Right lobe of liver (tissue), 4 donors: ENCODE measurements at regions not wholly inside any gene's neighbourhood (a gene's known extent, or its start where the extent isn't known, plus 50 kb on each side); places are given as distances from the start of the nearest gene placed in this dataset.

Source experiments
- POLR2A ChIP-seq: fragments of 450-650 bp; IDR thresholded peaks from one replicate; pipeline ENCODE4 v1.6.1; 2017; ENCODE audit warnings: antibody characterized with exemption, mild to moderate bottlenecking
- TF ChIP-seq, protein P1 (sequence below), 4 donors: fragments of 200-600 bp in 3 of 4; fragments of 450-650 bp in 1 of 4; IDR thresholded peaks; one replicate each; pipeline versions ENCODE4 v1.5.1 to v1.8.0; 2016 to 2022; ENCODE audit warnings: antibody characterized with exemption in 4 of 4, mild to moderate bottlenecking in 2 of 4
- donor health status: DM: no; HTN: no; CAD: no.
- donor health status: DM: no; HTN: no; CAD: no.
- donor health status: DM: no; HTN: yes; CAD: no.

GRCh38 chr2:144780983-144781382 lies 261.1 kb upstream of the ZEB2 start:
- TF ChIP-seq, protein P1, sequence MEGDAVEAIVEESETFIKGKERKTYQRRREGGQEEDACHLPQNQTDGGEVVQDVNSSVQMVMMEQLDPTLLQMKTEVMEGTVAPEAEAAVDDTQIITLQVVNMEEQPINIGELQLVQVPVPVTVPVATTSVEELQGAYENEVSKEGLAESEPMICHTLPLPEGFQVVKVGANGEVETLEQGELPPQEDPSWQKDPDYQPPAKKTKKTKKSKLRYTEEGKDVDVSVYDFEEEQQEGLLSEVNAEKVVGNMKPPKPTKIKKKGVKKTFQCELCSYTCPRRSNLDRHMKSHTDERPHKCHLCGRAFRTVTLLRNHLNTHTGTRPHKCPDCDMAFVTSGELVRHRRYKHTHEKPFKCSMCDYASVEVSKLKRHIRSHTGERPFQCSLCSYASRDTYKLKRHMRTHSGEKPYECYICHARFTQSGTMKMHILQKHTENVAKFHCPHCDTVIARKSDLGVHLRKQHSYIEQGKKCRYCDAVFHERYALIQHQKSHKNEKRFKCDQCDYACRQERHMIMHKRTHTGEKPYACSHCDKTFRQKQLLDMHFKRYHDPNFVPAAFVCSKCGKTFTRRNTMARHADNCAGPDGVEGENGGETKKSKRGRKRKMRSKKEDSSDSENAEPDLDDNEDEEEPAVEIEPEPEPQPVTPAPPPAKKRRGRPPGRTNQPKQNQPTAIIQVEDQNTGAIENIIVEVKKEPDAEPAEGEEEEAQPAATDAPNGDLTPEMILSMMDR (IDR thresholded peaks at IDR 0.05), result no peak
- TF ChIP-seq POLR2A, result no peak
